Esophagus muscularis mucosa (tissue), 4 donors: ENCODE measurements at regions not wholly inside any gene's neighbourhood (a gene's known extent, or its start where the extent isn't known, plus 50 kb on each side); places are given as distances from the start of the nearest gene placed in this dataset.

ENCODE experiments used
- EP300 ChIP-seq: sonication (generic); formaldehyde crosslinking; IDR thresholded peaks from one replicate; pipeline ENCODE4 v1.6.1; 2017; ENCODE audit warnings: antibody characterized with exemption
- POLR2A ChIP-seq: fragments of 450-650 bp; IDR thresholded peaks from one replicate; pipeline ENCODE4 v1.6.1; 2017; ENCODE audit warnings: antibody characterized with exemption, moderate library complexity, mild to moderate bottlenecking, low read depth
- POLR2AphosphoS5 ChIP-seq, 2 donors: sonication (generic); formaldehyde crosslinking; IDR thresholded peaks; one replicate each; pipeline ENCODE4 v1.6.1; 2017; ENCODE audit warnings: antibody characterized with exemption in 2 of 2
- TF ChIP-seq, protein P1 (sequence below), 3 experiments: fragments of 200-600 bp in 2 of 3; fragments of 450-650 bp in 1 of 3; sonication (generic) in 2 of 3; IDR thresholded peaks; one replicate each; pipeline ENCODE4 v1.5.1; 2017 to 2019; ENCODE audit warnings: antibody characterized with exemption in 3 of 3, mild to moderate bottlenecking in 2 of 3, moderate library complexity in 1 of 3

DNA sequence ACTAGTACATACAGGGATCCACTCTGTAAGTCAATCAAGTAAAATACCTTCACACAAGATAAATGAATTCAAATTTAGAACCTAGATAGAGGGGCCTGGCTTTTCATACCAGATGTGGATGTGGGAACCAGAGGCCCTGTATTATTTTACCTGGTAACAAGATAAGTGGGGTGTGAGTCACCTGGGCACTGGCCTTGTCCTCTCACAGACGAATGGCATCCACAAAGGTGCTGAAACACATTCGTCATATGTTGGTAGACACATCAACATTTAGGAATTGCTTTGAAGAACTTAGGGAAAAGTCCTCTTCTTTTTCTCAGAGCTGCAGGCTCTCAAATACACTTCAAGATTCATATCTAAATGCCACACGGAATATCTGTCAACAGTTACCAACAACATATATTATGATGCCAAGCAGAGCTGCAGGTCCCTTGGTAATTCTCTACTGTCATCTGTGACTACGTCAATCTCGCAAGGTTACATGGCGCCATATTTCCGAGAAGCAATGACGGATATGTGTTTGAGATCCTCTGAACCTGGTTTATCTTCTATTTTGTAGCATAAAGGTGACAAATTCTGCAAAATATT is 618.6 kb downstream of the EPM2A start:
- TF ChIP-seq, protein P1, sequence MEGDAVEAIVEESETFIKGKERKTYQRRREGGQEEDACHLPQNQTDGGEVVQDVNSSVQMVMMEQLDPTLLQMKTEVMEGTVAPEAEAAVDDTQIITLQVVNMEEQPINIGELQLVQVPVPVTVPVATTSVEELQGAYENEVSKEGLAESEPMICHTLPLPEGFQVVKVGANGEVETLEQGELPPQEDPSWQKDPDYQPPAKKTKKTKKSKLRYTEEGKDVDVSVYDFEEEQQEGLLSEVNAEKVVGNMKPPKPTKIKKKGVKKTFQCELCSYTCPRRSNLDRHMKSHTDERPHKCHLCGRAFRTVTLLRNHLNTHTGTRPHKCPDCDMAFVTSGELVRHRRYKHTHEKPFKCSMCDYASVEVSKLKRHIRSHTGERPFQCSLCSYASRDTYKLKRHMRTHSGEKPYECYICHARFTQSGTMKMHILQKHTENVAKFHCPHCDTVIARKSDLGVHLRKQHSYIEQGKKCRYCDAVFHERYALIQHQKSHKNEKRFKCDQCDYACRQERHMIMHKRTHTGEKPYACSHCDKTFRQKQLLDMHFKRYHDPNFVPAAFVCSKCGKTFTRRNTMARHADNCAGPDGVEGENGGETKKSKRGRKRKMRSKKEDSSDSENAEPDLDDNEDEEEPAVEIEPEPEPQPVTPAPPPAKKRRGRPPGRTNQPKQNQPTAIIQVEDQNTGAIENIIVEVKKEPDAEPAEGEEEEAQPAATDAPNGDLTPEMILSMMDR (IDR thresholded peaks at IDR 0.05) = no peak
- no peak for TF ChIP-seq POLR2A
- TF ChIP-seq POLR2AphosphoS5 (IDR thresholded peaks at IDR 0.05) = no peak
- no peak for TF ChIP-seq EP300
